Parathyroid adenoma (tissue), 2 donors: ENCODE measurements at regions not wholly inside any gene's neighbourhood (a gene's known extent, or its start where the extent isn't known, plus 50 kb on each side); places are given as distances from the start of the nearest gene placed in this dataset.

Source experiments
- H2AFZ ChIP-seq: fragments of 300-600 bp; sonication (generic); one replicate; pipeline ENCODE4 v1.7.0; 2017; ENCODE audit warnings: antibody characterized with exemption, mild to moderate bottlenecking
- H3K27ac ChIP-seq: fragments of 300-600 bp; sonication (generic); one replicate; pipeline ENCODE4 v1.7.0; 2017
- H3K27me3 ChIP-seq: fragments of 300-600 bp; sonication (generic); one replicate; pipeline ENCODE4 v1.7.0; 2017; ENCODE audit warnings: low read length; ENCODE audit not compliant: control insufficient read depth, insufficient read depth
- H3K36me3 ChIP-seq: fragments of 300-600 bp; sonication (generic); one replicate; pipeline ENCODE4 v1.7.0; 2017; ENCODE audit warnings: low read length; ENCODE audit not compliant: control insufficient read depth, insufficient read depth
- H3K4me1 ChIP-seq: fragments of 300-600 bp; sonication (generic); one replicate; pipeline ENCODE4 v1.7.0; 2017; ENCODE audit warnings: control low read depth
- H3K4me2 ChIP-seq: fragments of 300-600 bp; sonication (generic); one replicate; pipeline ENCODE4 v1.7.0; 2017; ENCODE audit warnings: low read length
- H3K4me3 ChIP-seq: fragments of 300-600 bp; sonication (generic); one replicate; pipeline ENCODE4 v1.7.0; 2017; ENCODE audit warnings: low read depth, low read length
- H3K79me2 ChIP-seq: fragments of 300-600 bp; sonication (generic); one replicate; pipeline ENCODE4 v1.7.0; 2017; ENCODE audit warnings: control low read depth
- H3K9ac ChIP-seq: fragments of 300-600 bp; sonication (generic); one replicate; pipeline ENCODE4 v1.7.0; 2017; ENCODE audit warnings: mild to moderate bottlenecking
- H3K9me3 ChIP-seq: fragments of 300-600 bp; sonication (generic); one replicate; pipeline ENCODE4 v1.7.0; 2017; ENCODE audit warnings: low read length; ENCODE audit not compliant: control insufficient read depth
- TF ChIP-seq, protein P1 (sequence below): fragments of 300-600 bp; sonication (generic); IDR thresholded peaks from one replicate; pipeline ENCODE4 v1.7.0; 2017; ENCODE audit warnings: antibody characterized with exemption, mild to moderate bottlenecking
- donor health status: primary hyperparathyroidism.

DNA sequence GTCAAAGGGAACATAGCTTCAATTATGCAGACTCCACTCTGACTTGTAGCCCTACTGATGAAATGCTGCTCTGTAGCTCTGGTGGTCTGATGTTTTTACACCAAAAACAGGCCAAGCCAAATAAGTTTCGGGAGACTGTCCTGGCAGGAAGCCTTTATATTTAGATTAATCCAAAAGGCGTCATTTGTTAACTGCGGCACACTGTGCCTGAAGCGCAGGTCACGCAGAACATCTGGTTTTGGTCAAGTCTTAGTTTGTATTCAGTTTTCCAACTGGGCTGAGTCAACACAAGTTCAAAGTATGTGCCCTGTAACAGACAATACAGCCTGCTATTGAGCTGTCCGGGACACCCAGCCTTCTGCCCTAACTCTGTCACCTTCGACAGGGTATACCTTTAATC, 154.6 kb upstream of the IPO5 start:
- Histone ChIP-seq H3K27ac (no peak overlapping the region), H3K4me1 (peaks cover 9% of the 10 kb centered on the region), H3K9ac (no peak overlapping the region), H2AFZ (no peak overlapping the region), H3K79me2 (no peaks in the 10 kb centered on the region), H3K36me3 (peaks cover 3% of the 10 kb centered on the region), H3K4me2 (no peak overlapping the region), H3K4me3 (no peak overlapping the region), H3K9me3 (no peaks in the 10 kb centered on the region), H3K27me3 (no peaks in the 10 kb centered on the region)
- TF ChIP-seq, protein P1, sequence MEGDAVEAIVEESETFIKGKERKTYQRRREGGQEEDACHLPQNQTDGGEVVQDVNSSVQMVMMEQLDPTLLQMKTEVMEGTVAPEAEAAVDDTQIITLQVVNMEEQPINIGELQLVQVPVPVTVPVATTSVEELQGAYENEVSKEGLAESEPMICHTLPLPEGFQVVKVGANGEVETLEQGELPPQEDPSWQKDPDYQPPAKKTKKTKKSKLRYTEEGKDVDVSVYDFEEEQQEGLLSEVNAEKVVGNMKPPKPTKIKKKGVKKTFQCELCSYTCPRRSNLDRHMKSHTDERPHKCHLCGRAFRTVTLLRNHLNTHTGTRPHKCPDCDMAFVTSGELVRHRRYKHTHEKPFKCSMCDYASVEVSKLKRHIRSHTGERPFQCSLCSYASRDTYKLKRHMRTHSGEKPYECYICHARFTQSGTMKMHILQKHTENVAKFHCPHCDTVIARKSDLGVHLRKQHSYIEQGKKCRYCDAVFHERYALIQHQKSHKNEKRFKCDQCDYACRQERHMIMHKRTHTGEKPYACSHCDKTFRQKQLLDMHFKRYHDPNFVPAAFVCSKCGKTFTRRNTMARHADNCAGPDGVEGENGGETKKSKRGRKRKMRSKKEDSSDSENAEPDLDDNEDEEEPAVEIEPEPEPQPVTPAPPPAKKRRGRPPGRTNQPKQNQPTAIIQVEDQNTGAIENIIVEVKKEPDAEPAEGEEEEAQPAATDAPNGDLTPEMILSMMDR = no peak

DNA sequence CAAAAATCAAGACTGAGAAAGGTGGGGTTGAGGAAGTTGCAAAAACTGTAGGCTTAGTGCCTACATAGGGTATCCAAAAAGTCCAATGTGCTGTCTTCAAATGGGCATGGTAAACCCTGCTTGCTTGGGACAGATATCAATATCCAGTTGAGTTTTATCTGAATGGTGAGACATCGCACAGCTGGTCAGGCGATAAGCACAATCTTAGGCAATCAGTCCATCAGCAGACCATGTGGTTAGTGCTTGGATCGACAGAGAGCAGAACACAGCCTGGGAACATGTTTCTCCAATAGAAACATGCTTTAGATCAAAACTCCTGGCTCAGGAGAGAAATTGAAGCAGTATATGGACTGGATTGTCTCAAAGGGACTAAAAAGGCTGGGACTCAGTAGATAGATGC, 151.3 kb upstream of the IPO5 start:
- Histone ChIP-seq H3K4me3 (no peak overlapping the region), H2AFZ (no peak overlapping the region), H3K9me3 (no peaks in the 10 kb centered on the region), H3K4me2 (no peak overlapping the region), H3K4me1 (peaks cover 9% of the 10 kb centered on the region), H3K9ac (no peak overlapping the region), H3K27ac (no peak overlapping the region), H3K27me3 (no peaks in the 10 kb centered on the region), H3K79me2 (no peaks in the 10 kb centered on the region), H3K36me3 (peaks cover 3% of the 10 kb centered on the region)
- TF ChIP-seq, protein P1 = no peak

DNA sequence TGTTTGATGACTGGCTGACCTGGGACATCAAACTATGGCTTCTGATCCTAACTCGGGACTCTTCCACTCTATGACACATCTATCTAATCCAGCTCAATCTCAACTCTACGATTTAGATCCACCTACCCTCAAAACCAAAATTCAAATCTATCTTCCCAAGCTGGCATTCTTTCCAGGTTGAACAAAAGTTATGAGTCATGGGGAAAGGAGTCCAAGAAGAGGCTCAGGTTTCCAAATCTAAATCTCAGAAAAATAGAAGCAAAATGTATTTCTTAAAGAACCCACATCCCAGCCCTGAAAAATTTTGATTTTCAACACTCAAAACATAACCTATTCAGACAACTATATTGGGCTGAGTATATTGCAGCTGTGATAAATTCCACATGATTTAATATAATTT, 143.9 kb upstream of the IPO5 start:
- H3K9ac ChIP-seq = no peak overlapping the region
- H3K4me1 ChIP-seq = no peaks in the 10 kb centered on the region
- TF ChIP-seq, protein P1 = no peak
- no peak overlapping the region for H3K4me3 ChIP-seq
- no peak overlapping the region for H3K4me2 ChIP-seq
- H3K36me3 ChIP-seq = no peaks in the 10 kb centered on the region
- no peaks in the 10 kb centered on the region for H3K79me2 ChIP-seq
- H3K27ac ChIP-seq = no peak overlapping the region
- H2AFZ ChIP-seq = no peak overlapping the region
- H3K27me3 ChIP-seq = no peaks in the 10 kb centered on the region
- H3K9me3 ChIP-seq = no peaks in the 10 kb centered on the region

DNA sequence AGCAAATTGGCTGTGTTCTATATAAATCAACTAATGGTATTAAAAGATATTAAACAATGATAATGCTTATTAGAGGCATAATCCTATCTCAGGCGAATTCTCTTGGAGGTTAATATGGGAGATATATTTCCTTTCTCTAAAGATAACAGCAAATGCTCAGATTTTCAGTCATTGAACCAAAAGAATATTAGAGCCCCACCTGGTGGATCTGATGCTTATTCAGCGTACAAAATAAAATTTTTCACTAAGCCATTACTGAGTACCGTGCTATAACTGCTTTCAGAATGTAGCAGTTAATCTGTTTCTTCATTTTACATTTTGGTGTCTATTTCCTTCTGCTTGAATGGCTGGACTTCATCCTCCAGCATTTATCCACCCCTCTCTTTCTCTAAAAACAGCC, 143.3 kb upstream of the IPO5 start:
- TF ChIP-seq, protein P1 = no peak
- Histone ChIP-seq H3K27me3 (no peaks in the 10 kb centered on the region), H3K9ac (no peak overlapping the region), H3K27ac (no peak overlapping the region), H3K79me2 (no peaks in the 10 kb centered on the region), H3K4me1 (no peaks in the 10 kb centered on the region), H3K4me3 (no peak overlapping the region), H3K9me3 (no peaks in the 10 kb centered on the region), H3K36me3 (no peaks in the 10 kb centered on the region), H3K4me2 (no peak overlapping the region), H2AFZ (no peak overlapping the region)

DNA sequence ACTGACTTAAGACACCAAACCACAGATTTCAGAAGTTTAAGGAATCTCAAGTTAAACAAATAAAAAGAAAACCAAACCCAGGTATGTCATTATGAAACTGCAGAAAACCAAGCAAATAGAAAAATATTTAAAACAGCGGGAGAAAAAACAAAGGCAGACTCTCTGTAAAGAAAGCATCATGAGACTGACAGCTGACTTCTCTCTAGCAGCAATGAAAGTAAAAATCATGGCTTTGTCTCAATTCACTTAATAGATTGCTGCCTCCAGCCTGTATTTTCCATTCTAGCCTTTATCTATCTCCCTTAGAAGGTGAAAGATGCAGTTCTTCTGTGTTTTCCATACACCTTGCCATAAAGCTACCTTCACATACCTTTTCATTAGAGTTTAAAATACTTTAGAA, 131.1 kb upstream of the IPO5 start:
- Histone ChIP-seq H3K9ac (no peak overlapping the region), H3K27ac (no peak overlapping the region), H3K9me3 (no peaks in the 10 kb centered on the region), H3K27me3 (no peaks in the 10 kb centered on the region), H3K4me2 (no peak overlapping the region), H3K36me3 (no peaks in the 10 kb centered on the region), H2AFZ (no peak overlapping the region), H3K4me3 (no peak overlapping the region), H3K4me1 (no peaks in the 10 kb centered on the region), H3K79me2 (no peaks in the 10 kb centered on the region)
- TF ChIP-seq, protein P1 = no peak
